ENCODE measurements at regions not wholly inside any gene's neighbourhood (a gene's known extent, or its start where the extent isn't known, plus 50 kb on each side); places are given as distances from the start of the nearest gene placed in this dataset.

GRCh38 chrX:76026292-76026691, 146.6 kb upstream of the PBDC1 start:
- H3K36me3 Mint-ChIP-seq = no peaks in the 10 kb centered on the region
- TF ChIP-seq EZH2phosphoT487 (IDR thresholded peaks at IDR 0.05) = no peak
- TF ChIP-seq CTCF (IDR thresholded peaks at IDR 0.05) = no peak
- TF ChIP-seq EZH2 (IDR thresholded peaks at IDR 0.05) = no peak
- H3K4me2 ChIP-seq = no peak overlapping the region
- no peak overlapping the region for H3K4me3 Mint-ChIP-seq
- no peaks in the 10 kb centered on the region for H3K79me2 ChIP-seq (ENCODE audit: low read depth)
- H2AFZ ChIP-seq (replicated peaks) = no peak overlapping the region
- no peaks in the 10 kb centered on the region for H4K20me1 ChIP-seq (ENCODE audit: low read depth)
- H3K27me3 ChIP-seq = no peaks in the 10 kb centered on the region
- peaks cover 12% of the 10 kb centered on the region for H3K9me3 Mint-ChIP-seq
- H3F3A ChIP-seq (ENCODE audit: low read depth) = no peaks in the 10 kb centered on the region
- H3K4me3 ChIP-seq = no peak overlapping the region
- no peak overlapping the region for H3K27ac ChIP-seq
- no peak overlapping the region for H3K27ac Mint-ChIP-seq
- peaks cover 8% of the 10 kb centered on the region for H3K9me3 ChIP-seq (ENCODE audit: low read depth)
- no peaks in the 10 kb centered on the region for H3K4me1 Mint-ChIP-seq
- H3K4me1 ChIP-seq = no peaks in the 10 kb centered on the region
- H3K9ac ChIP-seq = no peak overlapping the region
- DNase-seq (ENCODE audit: low spot score) = peak; percentile 18
- H3K36me3 ChIP-seq = no peaks in the 10 kb centered on the region
- H3K27me3 Mint-ChIP-seq (ENCODE audit: insufficient read depth, low read depth) = peaks cover 2% of the 10 kb centered on the region

- no peak for DNase-seq (ENCODE audit: low spot score)
- TF ChIP-seq EZH2phosphoT487 (IDR thresholded peaks at IDR 0.05) (no peak), EZH2 (IDR thresholded peaks at IDR 0.05) (no peak), CTCF (IDR thresholded peaks at IDR 0.05) (no peak)
- Histone ChIP-seq H3K79me2 (ENCODE audit: low read depth) (no peaks in the 10 kb centered on the region), H3K4me3 (no peak overlapping the region), H3K9ac (no peak overlapping the region), H3K4me1 (no peaks in the 10 kb centered on the region), H3K4me2 (no peak overlapping the region), H3K27ac (no peak overlapping the region), H4K20me1 (ENCODE audit: low read depth) (no peaks in the 10 kb centered on the region), H3K36me3 (no peaks in the 10 kb centered on the region), H2AFZ (replicated peaks) (no peak overlapping the region), H3K9me3 (ENCODE audit: low read depth) (peaks cover 8% of the 10 kb centered on the region), H3K27me3 (no peaks in the 10 kb centered on the region), H3F3A (ENCODE audit: low read depth) (no peaks in the 10 kb centered on the region)
- H3K9me3 Mint-ChIP-seq = peaks cover 12% of the 10 kb centered on the region
- no peaks in the 10 kb centered on the region for H3K4me1 Mint-ChIP-seq
- peaks cover 2% of the 10 kb centered on the region for H3K27me3 Mint-ChIP-seq (ENCODE audit: insufficient read depth, low read depth)
- no peaks in the 10 kb centered on the region for H3K36me3 Mint-ChIP-seq
- H3K4me3 Mint-ChIP-seq = no peak overlapping the region
- no peak overlapping the region for H3K27ac Mint-ChIP-seq
Measured at GRCh38 chrX:76026751-76027150, 146.1 kb upstream of the PBDC1 start.

DNA sequence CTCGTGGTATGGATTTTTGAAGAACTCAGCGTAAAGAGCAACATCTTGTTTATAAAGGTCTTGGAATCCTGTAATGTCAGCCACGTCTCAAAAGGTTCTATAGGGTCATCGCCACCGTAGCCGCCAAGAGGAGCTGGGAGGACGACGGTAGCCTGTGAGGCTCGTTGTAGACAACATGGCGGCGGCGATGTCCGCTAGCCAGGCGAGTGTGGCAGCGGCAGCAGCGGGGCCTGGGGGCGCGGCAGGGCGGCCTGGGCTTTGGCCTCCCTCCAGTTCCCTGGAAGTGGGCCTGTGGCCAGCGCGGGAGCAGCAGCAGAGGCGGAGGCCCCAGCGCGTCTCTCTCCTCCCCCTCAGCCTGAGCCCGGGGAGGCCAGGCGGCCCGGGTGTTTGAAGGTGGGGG, 143.5 kb upstream of the PBDC1 start:
- Histone ChIP-seq H3K27ac (no peak overlapping the region), H3K9ac (no peak overlapping the region), H3K9me3 (ENCODE audit: low read depth) (peaks cover 4% of the 10 kb centered on the region), H2AFZ (replicated peaks) (no peak overlapping the region), H3K36me3 (no peaks in the 10 kb centered on the region), H3K4me1 (no peaks in the 10 kb centered on the region), H3F3A (ENCODE audit: low read depth) (no peaks in the 10 kb centered on the region), H3K79me2 (ENCODE audit: low read depth) (no peaks in the 10 kb centered on the region), H3K4me2 (no peak overlapping the region), H3K27me3 (no peaks in the 10 kb centered on the region), H4K20me1 (ENCODE audit: low read depth) (no peaks in the 10 kb centered on the region), H3K4me3 (no peak overlapping the region)
- Mint-ChIP-seq H3K4me1 (no peaks in the 10 kb centered on the region), H3K36me3 (no peaks in the 10 kb centered on the region), H3K27ac (no peak overlapping the region), H3K4me3 (no peak overlapping the region), H3K27me3 (ENCODE audit: insufficient read depth, low read depth) (peaks cover 2% of the 10 kb centered on the region), H3K9me3 (peaks cover 16% of the 10 kb centered on the region)
- TF ChIP-seq EZH2phosphoT487 (IDR thresholded peaks at IDR 0.05) (no peak), CTCF (IDR thresholded peaks at IDR 0.05) (no peak), EZH2 (IDR thresholded peaks at IDR 0.05) (no peak)
- no peak for DNase-seq (ENCODE audit: low spot score)

Data from neural progenitor cell (in vitro differentiated cells).